ENCODE measurements at regions not wholly inside any gene's neighbourhood (a gene's known extent, or its start where the extent isn't known, plus 50 kb on each side); places are given as distances from the start of the nearest gene placed in this dataset.

- no peak for TF ChIP-seq POLR2A (IDR thresholded peaks at IDR 0.05; ENCODE audit: low read depth, low read length)
- TF ChIP-seq POLR2AphosphoS5 (IDR thresholded peaks at IDR 0.05; ENCODE audit: low read depth, low read length), result no peak
- no peak for TF ChIP-seq TAF1 (IDR thresholded peaks at IDR 0.05; ENCODE audit: borderline replicate concordance, low read depth, low read length)
- no peak for FAIRE-seq
- DNase-seq (ENCODE audit: insufficient read length), result no peak
These were observed 111.3 kb downstream of the OLFM1 start for GRCh38 chr9:135198586-135199285.

- TF ChIP-seq POLR2A (IDR thresholded peaks at IDR 0.05; ENCODE audit: low read depth, low read length) (no peak), TAF1 (IDR thresholded peaks at IDR 0.05; ENCODE audit: borderline replicate concordance, low read depth, low read length) (no peak), POLR2AphosphoS5 (IDR thresholded peaks at IDR 0.05; ENCODE audit: low read depth, low read length) (no peak)
- FAIRE-seq (no peak), DNase-seq (ENCODE audit: insufficient read length) (no peak)
These were observed 112.0 kb downstream of the OLFM1 start for GRCh38 chr9:135199489-135199888.

- TF ChIP-seq POLR2AphosphoS5 (IDR thresholded peaks at IDR 0.05; ENCODE audit: low read depth, low read length) (no peak), POLR2A (IDR thresholded peaks at IDR 0.05; ENCODE audit: low read depth, low read length) (no peak), TAF1 (IDR thresholded peaks at IDR 0.05; ENCODE audit: borderline replicate concordance, low read depth, low read length) (no peak)
- FAIRE-seq (no peak), DNase-seq (ENCODE audit: insufficient read length) (no peak)
These were observed 114.2 kb downstream of the OLFM1 start for GRCh38 chr9:135201711-135202110.

GRCh38 chr9:135204177-135204576 is 116.7 kb downstream of the OLFM1 start:
- no peak for FAIRE-seq
- no peak for DNase-seq (ENCODE audit: insufficient read length)
- TF ChIP-seq POLR2AphosphoS5 (IDR thresholded peaks at IDR 0.05; ENCODE audit: low read depth, low read length), result no peak
- no peak for TF ChIP-seq POLR2A (IDR thresholded peaks at IDR 0.05; ENCODE audit: low read depth, low read length)
- TF ChIP-seq TAF1 (IDR thresholded peaks at IDR 0.05; ENCODE audit: borderline replicate concordance, low read depth, low read length), result no peak

GRCh38 chr9:135209136-135209535 is 121.7 kb downstream of the OLFM1 start:
- no peak for FAIRE-seq
- DNase-seq (ENCODE audit: insufficient read length), result no peak
- TF ChIP-seq POLR2AphosphoS5 (IDR thresholded peaks at IDR 0.05; ENCODE audit: low read depth, low read length) (no peak), TAF1 (IDR thresholded peaks at IDR 0.05; ENCODE audit: borderline replicate concordance, low read depth, low read length) (no peak), POLR2A (IDR thresholded peaks at IDR 0.05; ENCODE audit: low read depth, low read length) (no peak)

- DNase-seq (ENCODE audit: insufficient read length), result no peak
- no peak for FAIRE-seq
- TF ChIP-seq POLR2A (IDR thresholded peaks at IDR 0.05; ENCODE audit: low read depth, low read length) (no peak), TAF1 (IDR thresholded peaks at IDR 0.05; ENCODE audit: borderline replicate concordance, low read depth, low read length) (no peak), POLR2AphosphoS5 (IDR thresholded peaks at IDR 0.05; ENCODE audit: low read depth, low read length) (no peak)
These were observed 122.4 kb downstream of the OLFM1 start for GRCh38 chr9:135209852-135210251.

- FAIRE-seq, result no peak
- no peak for TF ChIP-seq POLR2A (IDR thresholded peaks at IDR 0.05; ENCODE audit: low read depth, low read length)
- no peak for TF ChIP-seq POLR2AphosphoS5 (IDR thresholded peaks at IDR 0.05; ENCODE audit: low read depth, low read length)
- no peak for TF ChIP-seq TAF1 (IDR thresholded peaks at IDR 0.05; ENCODE audit: borderline replicate concordance, low read depth, low read length)
- DNase-seq (ENCODE audit: insufficient read length), result no peak
These were observed 123.4 kb downstream of the OLFM1 start for GRCh38 chr9:135210676-135211523.

- TF ChIP-seq POLR2AphosphoS5 (IDR thresholded peaks at IDR 0.05; ENCODE audit: low read depth, low read length) (no peak), TAF1 (IDR thresholded peaks at IDR 0.05; ENCODE audit: borderline replicate concordance, low read depth, low read length) (no peak), POLR2A (IDR thresholded peaks at IDR 0.05; ENCODE audit: low read depth, low read length) (no peak)
- FAIRE-seq, result no peak
- no peak for DNase-seq (ENCODE audit: insufficient read length)
These were observed 124.0 kb downstream of the OLFM1 start for GRCh38 chr9:135211524-135211890.

GRCh38 chr9:135212961-135213360 is 125.5 kb downstream of the OLFM1 start:
- FAIRE-seq (no peak), DNase-seq (ENCODE audit: insufficient read length) (no peak)
- TF ChIP-seq POLR2AphosphoS5 (IDR thresholded peaks at IDR 0.05; ENCODE audit: low read depth, low read length), result no peak
- TF ChIP-seq POLR2A (IDR thresholded peaks at IDR 0.05; ENCODE audit: low read depth, low read length), result no peak
- TF ChIP-seq TAF1 (IDR thresholded peaks at IDR 0.05; ENCODE audit: borderline replicate concordance, low read depth, low read length), result no peak

GRCh38 chr9:135213566-135213965 is 126.1 kb downstream of the OLFM1 start:
- TF ChIP-seq TAF1 (IDR thresholded peaks at IDR 0.05; ENCODE audit: borderline replicate concordance, low read depth, low read length) (no peak), POLR2A (IDR thresholded peaks at IDR 0.05; ENCODE audit: low read depth, low read length) (no peak), POLR2AphosphoS5 (IDR thresholded peaks at IDR 0.05; ENCODE audit: low read depth, low read length) (no peak)
- DNase-seq (ENCODE audit: insufficient read length), result no peak
- FAIRE-seq, result no peak

GRCh38 chr9:135214054-135214640 is 126.7 kb downstream of the OLFM1 start:
- no peak for TF ChIP-seq POLR2AphosphoS5 (IDR thresholded peaks at IDR 0.05; ENCODE audit: low read depth, low read length)
- no peak for TF ChIP-seq TAF1 (IDR thresholded peaks at IDR 0.05; ENCODE audit: borderline replicate concordance, low read depth, low read length)
- FAIRE-seq, result no peak
- no peak for DNase-seq (ENCODE audit: insufficient read length)

Data from GM12892 (cell line).